ENCODE measurements at regions not wholly inside any gene's neighbourhood (a gene's known extent, or its start where the extent isn't known, plus 50 kb on each side); places are given as distances from the start of the nearest gene placed in this dataset.

GRCh38 chr10:33861016-33861704 lies 526.7 kb upstream of the NRP1 start:
- Histone ChIP-seq H3K4me2 (ENCODE audit: control insufficient read depth, extremely low read depth, insufficient read depth, low read depth, low read length) (no peak overlapping the region), H3K36me3 (ENCODE audit: control insufficient read depth in 2 of 2, extremely low read depth in 1 of 2, insufficient read depth in 2 of 2, low read length in 2 of 2) (no peaks in the 10 kb centered on the region), H3K9ac (ENCODE audit: control insufficient read depth, extremely low read depth, insufficient read depth, low read length) (no peak overlapping the region), H3K27ac (ENCODE audit: control insufficient read depth, insufficient read depth, low read length) (no peak overlapping the region), H3K27me3 (ENCODE audit: control insufficient read depth, extremely low read depth, insufficient read depth, low read length) (no peaks in the 10 kb centered on the region), H3K9me3 (ENCODE audit: control insufficient read depth, low read depth, low read length) (no peaks in the 10 kb centered on the region), H3K4me1 (ENCODE audit: control insufficient read depth, extremely low read depth, insufficient read depth, low read length) (no peaks in the 10 kb centered on the region), H3K9me1 (ENCODE audit: control insufficient read depth, extremely low read depth, insufficient read depth, low read length) (no peaks in the 10 kb centered on the region), H3K79me2 (ENCODE audit: control insufficient read depth, insufficient read depth, low read length) (no peaks in the 10 kb centered on the region), H3K4me3 (ENCODE audit: control insufficient read depth in 2 of 3, extremely low read depth in 1 of 3, insufficient read depth in 2 of 3, low read depth in 1 of 3, low read length in 3 of 3) (no peak overlapping the region), H2AFZ (ENCODE audit: control insufficient read depth, low read length) (no peak overlapping the region), H4K20me1 (ENCODE audit: control insufficient read depth, extremely low read depth, insufficient read depth, low read length) (no peaks in the 10 kb centered on the region)
- DNase-seq (ENCODE audit: low read depth, low spot score) (no peak), FAIRE-seq (no peak)
- TF ChIP-seq EZH2 (IDR thresholded peaks at IDR 0.05; ENCODE audit: low read length) (no peak), CTCF (optimal IDR thresholded peaks at IDR 0.05 in 1 of 3, IDR thresholded peaks at IDR 0.05 in 1 of 3, conservative IDR thresholded peaks at IDR 0.05 in 1 of 3; ENCODE audit: extremely low read depth in 1 of 3, insufficient read depth in 2 of 3, low read length in 3 of 3) (no peak)
- dilution Hi-C loops (cut with MboI; ENCODE audit: extremely low pct_ligation_motif_present, low sequenced_read_pairs), result no loop called here

GRCh38 chr10:33860552-33860951 lies 526.1 kb upstream of the NRP1 start:
- no peak for FAIRE-seq
- dilution Hi-C loops (cut with MboI; ENCODE audit: extremely low pct_ligation_motif_present, low sequenced_read_pairs), result no loop called here
- H2AFZ ChIP-seq (ENCODE audit: control insufficient read depth, low read length), result no peak overlapping the region

More at GRCh38 chr10:33860552-33860951, 526.1 kb upstream of the NRP1 start:
- H3K4me2 ChIP-seq (ENCODE audit: control insufficient read depth, extremely low read depth, insufficient read depth, low read depth, low read length), result no peak overlapping the region
- DNase-seq (ENCODE audit: low read depth, low spot score), result no peak
- H3K79me2 ChIP-seq (ENCODE audit: control insufficient read depth, insufficient read depth, low read length), result no peaks in the 10 kb centered on the region
- H3K4me3 ChIP-seq (ENCODE audit: control insufficient read depth in 2 of 3, extremely low read depth in 1 of 3, insufficient read depth in 2 of 3, low read depth in 1 of 3, low read length in 3 of 3), result no peak overlapping the region
- H3K4me1 ChIP-seq (ENCODE audit: control insufficient read depth, extremely low read depth, insufficient read depth, low read length), result no peaks in the 10 kb centered on the region
- no peaks in the 10 kb centered on the region for H3K36me3 ChIP-seq (ENCODE audit: control insufficient read depth in 2 of 2, extremely low read depth in 1 of 2, insufficient read depth in 2 of 2, low read length in 2 of 2)
- H3K9me3 ChIP-seq (ENCODE audit: control insufficient read depth, low read depth, low read length), result no peaks in the 10 kb centered on the region
- H4K20me1 ChIP-seq (ENCODE audit: control insufficient read depth, extremely low read depth, insufficient read depth, low read length), result no peaks in the 10 kb centered on the region
- H3K9me1 ChIP-seq (ENCODE audit: control insufficient read depth, extremely low read depth, insufficient read depth, low read length), result no peaks in the 10 kb centered on the region
- H3K27me3 ChIP-seq (ENCODE audit: control insufficient read depth, extremely low read depth, insufficient read depth, low read length), result no peaks in the 10 kb centered on the region
- H3K27ac ChIP-seq (ENCODE audit: control insufficient read depth, insufficient read depth, low read length), result no peak overlapping the region
- no peak for TF ChIP-seq CTCF (optimal IDR thresholded peaks at IDR 0.05 in 1 of 3, IDR thresholded peaks at IDR 0.05 in 1 of 3, conservative IDR thresholded peaks at IDR 0.05 in 1 of 3; ENCODE audit: extremely low read depth in 1 of 3, insufficient read depth in 2 of 3, low read length in 3 of 3)
- TF ChIP-seq EZH2 (IDR thresholded peaks at IDR 0.05; ENCODE audit: low read length), result no peak
- no peak overlapping the region for H3K9ac ChIP-seq (ENCODE audit: control insufficient read depth, extremely low read depth, insufficient read depth, low read length)

Measured in keratinocyte (primary cell).